DND-41 (cell line): ENCODE measurements at regions not wholly inside any gene's neighbourhood (a gene's known extent, or its start where the extent isn't known, plus 50 kb on each side); places are given as distances from the start of the nearest gene placed in this dataset.

Experiments
- EZH2 ChIP-seq: IDR thresholded peaks from 3 replicates; pipeline ENCODE4 v1.6.1; 2012; ENCODE audit warnings: borderline replicate concordance, low read depth, mild to moderate bottlenecking, moderate library complexity, low read length, inconsistent platforms; ENCODE audit not compliant: severe bottlenecking
- TF ChIP-seq, protein P1 (sequence below): IDR thresholded peaks from 2 replicates; pipeline ENCODE4 v1.5.1; 2012; ENCODE audit warnings: borderline replicate concordance, low read length, moderate library complexity, mild to moderate bottlenecking; ENCODE audit not compliant: poor library complexity, severe bottlenecking; ENCODE audit errors: extremely low read depth

DNA sequence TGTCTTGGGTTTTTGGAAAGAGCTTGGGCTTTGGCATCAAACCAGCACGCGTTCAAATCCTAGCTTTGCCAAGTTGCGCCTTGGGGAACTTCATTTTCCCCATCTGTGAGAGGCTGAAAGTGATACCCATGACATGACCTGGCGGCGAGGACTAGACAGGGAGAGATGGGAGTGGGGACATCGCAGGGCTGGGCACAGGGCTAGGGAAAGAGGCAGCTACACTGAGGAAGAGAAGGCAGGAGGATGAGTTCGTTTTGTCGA, 202.9 kb downstream of the IRF8 start:
- TF ChIP-seq, protein P1, sequence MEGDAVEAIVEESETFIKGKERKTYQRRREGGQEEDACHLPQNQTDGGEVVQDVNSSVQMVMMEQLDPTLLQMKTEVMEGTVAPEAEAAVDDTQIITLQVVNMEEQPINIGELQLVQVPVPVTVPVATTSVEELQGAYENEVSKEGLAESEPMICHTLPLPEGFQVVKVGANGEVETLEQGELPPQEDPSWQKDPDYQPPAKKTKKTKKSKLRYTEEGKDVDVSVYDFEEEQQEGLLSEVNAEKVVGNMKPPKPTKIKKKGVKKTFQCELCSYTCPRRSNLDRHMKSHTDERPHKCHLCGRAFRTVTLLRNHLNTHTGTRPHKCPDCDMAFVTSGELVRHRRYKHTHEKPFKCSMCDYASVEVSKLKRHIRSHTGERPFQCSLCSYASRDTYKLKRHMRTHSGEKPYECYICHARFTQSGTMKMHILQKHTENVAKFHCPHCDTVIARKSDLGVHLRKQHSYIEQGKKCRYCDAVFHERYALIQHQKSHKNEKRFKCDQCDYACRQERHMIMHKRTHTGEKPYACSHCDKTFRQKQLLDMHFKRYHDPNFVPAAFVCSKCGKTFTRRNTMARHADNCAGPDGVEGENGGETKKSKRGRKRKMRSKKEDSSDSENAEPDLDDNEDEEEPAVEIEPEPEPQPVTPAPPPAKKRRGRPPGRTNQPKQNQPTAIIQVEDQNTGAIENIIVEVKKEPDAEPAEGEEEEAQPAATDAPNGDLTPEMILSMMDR = no peak
- TF ChIP-seq EZH2 = no peak
